ENCODE measurements at regions not wholly inside any gene's neighbourhood (a gene's known extent, or its start where the extent isn't known, plus 50 kb on each side); places are given as distances from the start of the nearest gene placed in this dataset.

GRCh38 chr10:21340331-21340730, 185.2 kb downstream of the SKIDA1 start:
- Histone ChIP-seq H3K79me2 (ENCODE audit: control insufficient read depth, insufficient read depth, low read length) (no peaks in the 10 kb centered on the region), H3K4me2 (ENCODE audit: control insufficient read depth, extremely low read depth, insufficient read depth, low read depth, low read length) (no peak overlapping the region), H2AFZ (ENCODE audit: control insufficient read depth, low read length) (no peak overlapping the region), H3K27ac (ENCODE audit: control insufficient read depth, insufficient read depth, low read length) (no peak overlapping the region), H4K20me1 (ENCODE audit: control insufficient read depth, extremely low read depth, insufficient read depth, low read length) (peaks cover 2% of the 10 kb centered on the region), H3K4me3 (ENCODE audit: control insufficient read depth in 2 of 3, extremely low read depth in 1 of 3, insufficient read depth in 2 of 3, low read depth in 1 of 3, low read length in 3 of 3) (no peak overlapping the region), H3K36me3 (ENCODE audit: control insufficient read depth in 2 of 2, extremely low read depth in 1 of 2, insufficient read depth in 2 of 2, low read length in 2 of 2) (no peaks in the 10 kb centered on the region), H3K9me1 (ENCODE audit: control insufficient read depth, extremely low read depth, insufficient read depth, low read length) (no peaks in the 10 kb centered on the region), H3K9me3 (ENCODE audit: control insufficient read depth, low read depth, low read length) (peaks cover 3% of the 10 kb centered on the region), H3K27me3 (ENCODE audit: control insufficient read depth, extremely low read depth, insufficient read depth, low read length) (no peaks in the 10 kb centered on the region), H3K9ac (ENCODE audit: control insufficient read depth, extremely low read depth, insufficient read depth, low read length) (no peak overlapping the region), H3K4me1 (ENCODE audit: control insufficient read depth, extremely low read depth, insufficient read depth, low read length) (peaks cover 24% of the 10 kb centered on the region)
- TF ChIP-seq CTCF (optimal IDR thresholded peaks at IDR 0.05 in 1 of 3, IDR thresholded peaks at IDR 0.05 in 1 of 3, conservative IDR thresholded peaks at IDR 0.05 in 1 of 3; ENCODE audit: extremely low read depth in 1 of 3, insufficient read depth in 2 of 3, low read length in 3 of 3): no peak
- TF ChIP-seq EZH2 (IDR thresholded peaks at IDR 0.05; ENCODE audit: low read length): no peak
- DNase-seq (ENCODE audit: low read depth, low spot score) (no peak), FAIRE-seq (no peak)
- dilution Hi-C loops (cut with MboI; ENCODE audit: extremely low pct_ligation_motif_present, low sequenced_read_pairs): no loop called here

GRCh38 chr10:21337171-21337792, 188.2 kb downstream of the SKIDA1 start:
- no peak for TF ChIP-seq EZH2 (IDR thresholded peaks at IDR 0.05; ENCODE audit: low read length)
- peak in 2 of 3 experiments; percentile 19 to 41 for TF ChIP-seq CTCF (optimal IDR thresholded peaks at IDR 0.05 in 1 of 3, IDR thresholded peaks at IDR 0.05 in 1 of 3, conservative IDR thresholded peaks at IDR 0.05 in 1 of 3; ENCODE audit: extremely low read depth in 1 of 3, insufficient read depth in 2 of 3, low read length in 3 of 3)
- dilution Hi-C loops (cut with MboI; ENCODE audit: extremely low pct_ligation_motif_present, low sequenced_read_pairs): no loop called here
- peak overlapping the region; percentile 98 for H3K27ac ChIP-seq (ENCODE audit: control insufficient read depth, insufficient read depth, low read length)
- H3K4me3 ChIP-seq (ENCODE audit: control insufficient read depth in 2 of 3, extremely low read depth in 1 of 3, insufficient read depth in 2 of 3, low read depth in 1 of 3, low read length in 3 of 3): no peak overlapping the region
- no peak overlapping the region for H2AFZ ChIP-seq (ENCODE audit: control insufficient read depth, low read length)
- no peak overlapping the region for H3K9ac ChIP-seq (ENCODE audit: control insufficient read depth, extremely low read depth, insufficient read depth, low read length)
- H3K27me3 ChIP-seq (ENCODE audit: control insufficient read depth, extremely low read depth, insufficient read depth, low read length): no peaks in the 10 kb centered on the region
- no peaks in the 10 kb centered on the region for H3K36me3 ChIP-seq (ENCODE audit: control insufficient read depth in 2 of 2, extremely low read depth in 1 of 2, insufficient read depth in 2 of 2, low read length in 2 of 2)
- no peak for FAIRE-seq
- H3K4me1 ChIP-seq (ENCODE audit: control insufficient read depth, extremely low read depth, insufficient read depth, low read length): peaks cover 30% of the 10 kb centered on the region
- DNase-seq (ENCODE audit: low read depth, low spot score): no peak
- no peaks in the 10 kb centered on the region for H3K9me1 ChIP-seq (ENCODE audit: control insufficient read depth, extremely low read depth, insufficient read depth, low read length)
- H3K4me2 ChIP-seq (ENCODE audit: control insufficient read depth, extremely low read depth, insufficient read depth, low read depth, low read length): peak overlapping the region; percentile 100
- H3K79me2 ChIP-seq (ENCODE audit: control insufficient read depth, insufficient read depth, low read length): no peaks in the 10 kb centered on the region
- H4K20me1 ChIP-seq (ENCODE audit: control insufficient read depth, extremely low read depth, insufficient read depth, low read length): peaks cover 2% of the 10 kb centered on the region
- peaks cover 3% of the 10 kb centered on the region for H3K9me3 ChIP-seq (ENCODE audit: control insufficient read depth, low read depth, low read length)

All from keratinocyte (primary cell).